ENCODE measurements at regions not wholly inside any gene's neighbourhood (a gene's known extent, or its start where the extent isn't known, plus 50 kb on each side); places are given as distances from the start of the nearest gene placed in this dataset.

GRCh38 chr15:67980773-67981685, 73.1 kb upstream of the PIAS1 start:
- TF ChIP-seq, protein P1, sequence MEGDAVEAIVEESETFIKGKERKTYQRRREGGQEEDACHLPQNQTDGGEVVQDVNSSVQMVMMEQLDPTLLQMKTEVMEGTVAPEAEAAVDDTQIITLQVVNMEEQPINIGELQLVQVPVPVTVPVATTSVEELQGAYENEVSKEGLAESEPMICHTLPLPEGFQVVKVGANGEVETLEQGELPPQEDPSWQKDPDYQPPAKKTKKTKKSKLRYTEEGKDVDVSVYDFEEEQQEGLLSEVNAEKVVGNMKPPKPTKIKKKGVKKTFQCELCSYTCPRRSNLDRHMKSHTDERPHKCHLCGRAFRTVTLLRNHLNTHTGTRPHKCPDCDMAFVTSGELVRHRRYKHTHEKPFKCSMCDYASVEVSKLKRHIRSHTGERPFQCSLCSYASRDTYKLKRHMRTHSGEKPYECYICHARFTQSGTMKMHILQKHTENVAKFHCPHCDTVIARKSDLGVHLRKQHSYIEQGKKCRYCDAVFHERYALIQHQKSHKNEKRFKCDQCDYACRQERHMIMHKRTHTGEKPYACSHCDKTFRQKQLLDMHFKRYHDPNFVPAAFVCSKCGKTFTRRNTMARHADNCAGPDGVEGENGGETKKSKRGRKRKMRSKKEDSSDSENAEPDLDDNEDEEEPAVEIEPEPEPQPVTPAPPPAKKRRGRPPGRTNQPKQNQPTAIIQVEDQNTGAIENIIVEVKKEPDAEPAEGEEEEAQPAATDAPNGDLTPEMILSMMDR (conservative IDR thresholded peaks at IDR 0.05), result no peak
- TF ChIP-seq EZH2 (IDR thresholded peaks at IDR 0.05; ENCODE audit: low read depth), result no peak
